GM20431 (cell line): ENCODE measurements at regions not wholly inside any gene's neighbourhood (a gene's known extent, or its start where the extent isn't known, plus 50 kb on each side); places are given as distances from the start of the nearest gene placed in this dataset.

ENCODE experiments used
- in situ Hi-C: fragments of 300-500 bp; cut with MseI, MboI; formaldehyde crosslinking; loops from one replicate; pipeline ENCODE4 v1.15.0; 2020; ENCODE audit warnings: low sequenced_read_pairs; ENCODE audit not compliant: unreplicated experiment

GRCh38 chr4:36914106-36914505 is 330.4 kb upstream of the NWD2 start:
- in situ Hi-C loops, result no loop called here

DNA sequence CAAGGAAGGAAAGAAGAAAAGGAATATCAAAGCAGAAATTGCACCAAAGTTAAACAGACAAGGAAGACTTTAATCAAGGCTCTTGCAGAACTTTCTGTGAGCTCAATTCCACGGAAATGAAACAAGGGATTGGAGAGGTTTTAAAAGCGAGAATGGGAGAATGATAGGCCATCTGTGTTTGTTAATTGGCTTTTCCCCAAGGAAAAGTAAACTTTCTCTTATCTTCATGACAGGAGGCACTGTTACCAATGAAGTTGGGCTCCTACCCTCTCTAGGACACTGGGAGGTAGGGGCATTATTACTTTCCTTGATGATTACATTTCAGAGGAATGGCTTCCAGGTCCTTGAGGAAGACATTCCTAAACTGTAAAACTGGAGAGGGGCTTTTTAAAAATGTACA is 328.8 kb upstream of the NWD2 start:
- in situ Hi-C loops, result no loop called here

- in situ Hi-C loops, result no loop called here
Observed at GRCh38 chr4:36917413-36917812, 327.1 kb upstream of the NWD2 start.

- in situ Hi-C loops, result no loop called here
Observed at GRCh38 chr4:36919721-36920120, 324.8 kb upstream of the NWD2 start.

GRCh38 chr4:36921476-36922216 is 322.9 kb upstream of the NWD2 start:
- in situ Hi-C loops, result no loop called here

GRCh38 chr4:36930562-36931111 is 313.9 kb upstream of the NWD2 start:
- in situ Hi-C loops, result no loop called here

DNA sequence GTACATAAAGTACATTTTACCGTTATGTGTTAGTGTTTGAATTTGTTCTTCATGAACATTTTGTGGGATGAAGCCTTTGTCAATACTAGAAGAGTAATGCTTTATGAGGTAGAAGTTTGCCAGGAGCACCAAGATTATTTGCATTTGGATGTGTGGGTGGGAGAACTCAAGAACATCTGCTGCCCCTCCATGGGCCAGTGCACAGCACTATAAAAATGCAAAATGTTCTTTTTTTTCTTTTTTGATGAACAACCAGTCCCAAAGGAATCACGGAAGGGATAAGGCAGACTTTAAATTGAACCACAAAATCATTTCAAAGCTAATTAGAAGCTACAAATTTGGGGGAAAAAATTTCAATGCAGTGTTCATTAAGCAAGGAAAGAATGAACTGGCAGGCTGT is 300.3 kb upstream of the NWD2 start:
- in situ Hi-C loops, result no loop called here

DNA sequence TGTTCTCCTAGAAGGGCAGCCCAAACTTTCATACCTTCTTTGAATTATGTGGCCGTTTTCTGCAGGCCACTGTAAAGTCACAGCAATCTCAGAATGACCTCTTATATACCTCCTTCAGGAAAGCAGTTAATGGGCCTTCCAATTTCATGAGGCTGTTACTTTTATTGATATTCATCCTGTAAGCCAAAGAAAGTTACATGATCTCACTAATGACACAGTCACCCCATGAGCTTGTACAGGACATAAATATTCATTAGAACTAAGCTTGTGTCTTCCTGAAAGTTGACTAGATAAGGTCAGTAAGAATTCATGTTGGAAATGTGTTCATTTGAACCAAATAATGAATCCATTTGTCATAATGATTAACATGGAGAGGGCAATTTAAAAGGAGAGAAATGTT is 283.1 kb upstream of the NWD2 start:
- in situ Hi-C loops, result no loop called here

DNA sequence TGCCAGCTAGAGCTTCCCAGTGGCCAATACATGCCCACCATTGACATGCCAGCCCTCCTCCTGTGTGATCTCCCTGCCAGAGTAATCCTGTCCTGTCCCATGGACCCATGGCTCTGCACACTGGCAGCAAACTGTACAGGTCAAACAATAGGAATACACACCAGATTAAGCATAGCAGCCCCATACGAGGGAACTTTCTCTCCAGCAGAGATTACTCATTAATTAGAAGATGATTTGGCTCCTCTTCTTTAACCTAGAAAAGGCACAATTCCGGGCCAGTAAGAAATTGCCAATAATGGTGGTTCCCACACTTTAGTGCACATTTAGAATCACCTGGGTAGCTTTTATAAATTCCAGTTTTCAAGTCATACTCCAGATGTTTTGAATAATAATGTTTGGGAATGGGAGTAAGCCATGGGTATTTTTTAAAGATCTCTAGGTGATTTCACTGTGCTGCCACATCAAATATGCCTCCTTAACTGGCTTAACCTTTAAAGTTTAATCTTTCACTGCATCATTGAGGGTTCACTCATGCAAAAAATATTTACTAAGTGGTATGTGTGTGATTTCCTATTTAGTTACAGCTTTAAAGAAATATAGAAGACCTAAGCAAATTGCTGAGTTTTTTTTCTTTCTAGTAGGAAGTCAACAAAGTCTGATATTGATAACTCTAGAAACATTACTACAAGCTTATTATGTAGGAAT is 277.6 kb upstream of the NWD2 start:
- in situ Hi-C loops, result no loop called here

- in situ Hi-C loops, result no loop called here
Observed at GRCh38 chr4:36979533-36979932, 265.0 kb upstream of the NWD2 start.

DNA sequence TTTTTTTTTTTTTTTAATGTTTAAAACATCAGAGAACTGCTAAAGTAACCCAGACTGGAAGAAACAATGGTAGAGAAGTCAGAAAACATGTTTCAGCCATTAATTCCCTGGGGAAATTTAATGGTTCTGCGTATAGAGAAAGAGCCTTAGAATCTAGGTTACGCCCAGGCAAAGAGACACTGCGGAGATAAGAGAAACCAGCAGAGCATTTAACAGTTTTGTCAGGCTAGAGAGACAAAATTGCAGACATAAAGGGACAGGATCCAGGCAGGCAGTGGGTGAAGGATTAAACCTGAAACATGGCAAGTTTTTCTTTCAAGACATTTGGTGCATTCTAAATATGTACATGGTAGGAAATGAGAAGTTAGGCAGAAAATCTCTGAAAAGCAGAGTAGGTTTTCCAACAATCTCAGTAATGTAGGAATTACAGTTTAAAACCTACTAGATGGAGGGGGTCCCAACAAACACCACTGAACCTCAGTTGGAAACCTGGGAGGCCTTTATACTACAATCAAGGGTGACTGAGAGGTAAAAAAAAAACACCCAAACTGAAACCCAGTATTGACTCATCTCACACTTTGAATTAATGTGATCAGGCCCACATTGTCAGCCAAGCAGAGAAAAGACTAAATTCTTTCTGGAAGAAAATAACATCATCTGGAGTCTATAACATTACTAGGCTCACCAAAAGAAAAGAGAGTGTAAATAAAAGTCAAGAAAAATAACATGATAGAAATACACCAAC is 254.2 kb upstream of the NWD2 start:
- in situ Hi-C loops, result no loop called here

DNA sequence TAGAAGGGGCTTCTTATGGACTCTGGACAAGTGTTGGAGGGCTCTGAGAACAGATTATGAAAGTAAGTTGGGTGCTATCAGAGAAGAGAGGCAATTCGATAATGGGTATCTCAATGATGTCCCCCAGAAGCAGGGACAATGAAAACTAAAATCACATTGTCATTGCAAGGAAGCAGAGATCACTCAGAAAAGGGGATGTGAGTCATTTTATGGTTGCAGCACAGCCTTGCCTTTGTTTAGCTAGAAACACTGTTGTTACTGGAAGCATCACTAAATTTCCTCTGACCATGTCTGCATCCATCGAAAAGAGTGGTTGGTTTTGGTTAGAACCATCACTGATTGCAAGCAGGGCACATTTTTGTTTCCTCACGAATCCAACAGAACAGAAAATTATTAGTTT is 246.8 kb upstream of the NWD2 start:
- in situ Hi-C loops, result no loop called here

- in situ Hi-C loops, result no loop called here
Observed at GRCh38 chr4:37000281-37000680, 244.3 kb upstream of the NWD2 start.

- in situ Hi-C loops, result no loop called here
Observed at GRCh38 chr4:37001688-37002436, 242.7 kb upstream of the NWD2 start.

DNA sequence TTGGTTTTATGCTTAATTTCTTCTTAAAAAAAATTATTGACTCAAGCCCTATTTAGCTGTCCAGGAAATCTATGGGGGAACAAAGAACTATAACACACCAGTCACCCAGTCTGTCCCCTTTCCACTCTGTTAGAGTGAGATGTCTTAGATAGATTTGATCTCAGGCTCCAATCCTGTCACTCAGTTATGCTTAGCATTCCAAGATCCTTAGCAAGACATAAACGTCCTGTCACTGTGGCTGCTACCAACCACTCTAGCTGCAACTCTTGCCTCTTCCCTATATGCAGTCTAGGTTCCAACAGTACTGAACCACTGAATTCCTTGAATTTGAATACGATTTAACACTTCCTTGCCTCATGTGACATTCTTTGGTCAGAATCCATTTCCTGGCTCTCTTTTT is 241.9 kb upstream of the NWD2 start:
- in situ Hi-C loops, result no loop called here

- in situ Hi-C loops, result no loop called here
Observed at GRCh38 chr4:37008199-37008598, 236.3 kb upstream of the NWD2 start.

DNA sequence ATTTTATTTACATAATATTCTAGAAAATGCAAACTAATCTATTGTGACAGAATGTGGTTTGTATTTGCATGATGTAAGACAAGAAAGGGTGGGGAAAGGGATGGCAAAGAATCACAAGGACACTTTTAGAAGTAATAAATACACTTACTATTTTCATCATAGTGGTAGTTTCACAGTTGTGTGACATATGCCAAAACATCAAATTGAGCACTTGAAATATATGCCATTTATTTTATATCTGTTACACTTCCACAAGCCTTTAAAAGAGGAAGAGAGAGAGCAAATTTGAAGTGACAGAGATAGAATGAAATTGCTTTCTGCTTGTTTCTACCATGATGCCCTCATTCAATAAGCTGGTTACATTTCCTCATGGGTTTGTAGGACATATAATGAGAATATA is 230.0 kb upstream of the NWD2 start:
- in situ Hi-C loops, result no loop called here

DNA sequence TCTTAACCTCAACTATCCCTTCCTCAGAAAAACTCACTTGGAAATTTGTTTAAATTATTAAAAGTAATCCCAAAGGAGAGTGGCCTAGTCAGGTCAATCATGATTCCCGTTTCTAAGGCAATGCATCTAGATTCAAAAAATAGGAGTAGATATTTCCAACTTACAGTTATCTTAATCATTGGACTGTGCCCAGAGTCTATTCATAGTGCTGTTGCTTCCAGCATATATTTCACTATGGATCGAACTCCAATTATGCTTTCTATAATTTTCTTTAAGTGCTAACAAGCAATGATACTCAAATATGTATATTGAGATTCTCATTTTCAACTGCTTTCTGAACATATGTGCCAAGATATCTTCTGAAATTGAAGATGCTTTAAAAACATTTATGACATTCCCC is 229.2 kb upstream of the NWD2 start:
- in situ Hi-C loops, result no loop called here

- in situ Hi-C loops, result no loop called here
Observed at GRCh38 chr4:37023504-37023903, 221.0 kb upstream of the NWD2 start.

DNA sequence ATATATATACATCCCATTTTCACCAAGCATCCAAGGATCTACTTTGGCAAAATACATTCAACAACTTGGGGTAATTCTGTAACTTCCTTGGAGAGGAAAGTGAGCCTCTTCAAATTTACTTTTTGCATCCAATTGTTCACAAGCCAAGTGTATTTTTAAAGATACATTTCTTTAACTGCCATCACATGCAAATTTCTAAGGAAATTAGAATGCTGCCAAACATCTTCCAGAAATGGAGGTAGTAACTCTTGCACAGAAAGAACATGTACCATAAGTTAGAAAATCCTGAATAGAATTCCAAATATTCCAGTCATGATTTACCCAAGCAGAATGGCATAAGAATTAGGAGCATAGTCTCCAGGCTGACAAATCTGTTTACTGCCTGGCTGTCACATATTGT is 220.5 kb upstream of the NWD2 start:
- in situ Hi-C loops, result no loop called here
